Forelimb muscle (tissue), 1 donor: ENCODE measurements at regions not wholly inside any gene's neighbourhood (a gene's known extent, or its start where the extent isn't known, plus 50 kb on each side); places are given as distances from the start of the nearest gene placed in this dataset.

ENCODE experiments used
- DNase-seq: peaks from one replicate; pipeline ENCODE4 v3.0.0-alpha.2; 2013; ENCODE audit warnings: low read depth

DNA sequence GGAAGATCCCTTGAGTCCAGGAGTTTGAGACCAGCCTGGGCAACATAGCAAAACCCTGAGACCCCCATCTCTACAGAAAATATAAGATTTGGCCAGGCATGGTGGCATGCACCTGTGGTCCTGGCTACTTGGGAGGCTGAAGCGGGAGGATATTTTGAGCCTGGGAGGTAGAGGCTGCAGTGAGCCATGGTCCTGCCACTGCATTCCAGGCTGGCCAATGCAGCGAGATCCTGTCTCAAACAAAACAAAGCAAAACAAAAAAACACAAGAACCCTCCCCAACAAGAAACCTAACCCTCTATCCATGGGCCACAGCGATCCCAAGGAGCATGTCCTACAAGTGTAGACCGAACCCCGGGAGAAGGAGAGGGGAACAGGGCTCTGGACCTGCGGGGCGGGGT lies 133.3 kb downstream of the MGAT5B start:
- DNase-seq: no peak

GRCh38 chr17:77002103-77003045 lies 134.2 kb downstream of the MGAT5B start:
- DNase-seq: no peak

DNA sequence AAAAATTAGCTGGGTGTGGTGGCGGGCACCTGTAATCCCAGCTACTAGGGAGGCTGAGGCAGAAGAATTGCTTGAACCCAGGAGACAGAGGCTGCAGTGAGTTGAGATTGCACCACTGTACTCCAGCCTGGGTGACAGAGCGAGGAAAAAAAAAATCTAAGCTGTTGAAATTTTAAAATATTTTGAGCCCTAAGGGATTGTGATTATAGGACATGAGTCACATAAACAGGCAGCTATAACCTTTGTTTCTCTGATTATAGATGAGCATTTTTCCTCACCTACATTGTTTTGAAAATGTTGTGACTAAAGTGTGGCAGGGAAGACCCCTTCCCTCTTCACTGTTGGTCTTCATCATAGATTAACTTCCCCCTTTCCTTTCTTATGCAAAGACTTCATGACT lies 135.5 kb downstream of the MGAT5B start:
- no peak for DNase-seq

DNA sequence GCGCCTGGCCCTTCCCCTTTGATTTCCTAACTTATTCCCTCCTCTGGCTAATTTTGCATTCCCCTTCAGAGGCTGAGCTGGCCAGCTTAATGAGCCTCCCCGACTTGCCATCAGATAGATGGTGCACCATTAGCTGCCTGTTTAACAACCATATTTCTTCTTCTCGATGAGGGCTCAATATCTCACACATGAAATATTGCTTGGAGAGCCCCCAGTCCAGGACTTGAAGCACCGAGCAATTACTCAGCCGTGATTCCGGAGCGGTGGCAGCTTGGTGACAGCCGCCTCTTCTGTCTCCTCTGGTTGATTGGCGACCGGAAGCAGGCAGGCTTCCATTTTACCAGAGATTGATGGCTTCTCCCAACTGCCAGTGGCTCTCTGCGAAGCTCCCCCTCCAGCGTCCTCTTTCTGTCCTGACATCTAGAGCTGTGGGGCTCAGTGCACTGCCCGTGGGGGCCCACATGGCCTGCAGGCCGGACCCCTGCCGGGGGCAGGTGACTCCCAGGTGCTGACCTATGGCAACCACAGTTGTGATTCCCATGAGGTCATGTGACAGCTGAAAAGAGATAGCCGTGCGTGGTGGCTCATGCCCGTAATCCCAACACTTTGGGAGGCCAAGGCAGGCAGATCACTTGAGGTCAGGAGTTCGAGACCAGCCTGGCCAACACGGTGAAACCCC lies 133.7 kb upstream of the SEC14L1 start:
- DNase-seq: no peak

DNA sequence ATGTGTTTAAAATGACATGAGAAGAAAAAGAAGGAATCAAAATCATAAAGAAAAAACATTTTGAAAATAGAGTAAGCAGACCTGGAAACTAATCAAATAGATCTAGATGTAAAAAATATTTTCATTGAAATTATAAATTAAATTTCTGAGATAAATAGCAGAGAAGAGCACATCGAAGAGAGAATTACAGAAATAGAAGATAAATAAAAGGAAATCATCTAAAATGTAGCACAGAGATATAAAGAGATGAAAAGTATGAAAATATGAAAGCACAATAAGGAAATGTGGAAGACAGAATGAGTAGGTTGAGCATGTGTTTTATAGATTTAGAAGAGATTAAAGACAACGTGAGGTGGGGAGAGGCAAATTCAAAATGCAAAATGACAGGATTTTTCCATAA lies 130.9 kb upstream of the SEC14L1 start:
- no peak for DNase-seq

GRCh38 chr17:77010667-77011066 lies 130.1 kb upstream of the SEC14L1 start:
- DNase-seq: no peak

- no peak for DNase-seq
Observed at GRCh38 chr17:77011173-77012011, 129.4 kb upstream of the SEC14L1 start.

DNA sequence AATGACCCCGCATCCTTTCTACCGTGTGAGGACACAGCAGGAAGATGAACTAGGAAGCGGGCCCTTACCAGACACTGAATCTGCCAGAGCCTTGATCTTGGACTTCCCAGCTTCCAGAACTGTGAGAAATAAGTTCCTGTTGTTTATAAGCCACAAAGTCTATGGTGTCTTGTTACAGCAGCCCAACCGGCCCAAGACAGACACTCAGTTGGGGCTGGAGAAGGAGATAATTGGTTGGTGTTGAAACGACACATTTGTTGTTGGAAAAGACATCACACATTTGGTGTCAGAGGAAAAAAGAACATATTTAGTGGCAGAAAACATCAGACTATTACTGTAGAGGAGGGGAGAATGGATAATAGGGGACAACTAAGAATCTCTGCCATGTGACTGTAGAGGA lies 122.3 kb upstream of the SEC14L1 start:
- DNase-seq: no peak

GRCh38 chr17:77019893-77020379 lies 120.8 kb upstream of the SEC14L1 start:
- DNase-seq: no peak

DNA sequence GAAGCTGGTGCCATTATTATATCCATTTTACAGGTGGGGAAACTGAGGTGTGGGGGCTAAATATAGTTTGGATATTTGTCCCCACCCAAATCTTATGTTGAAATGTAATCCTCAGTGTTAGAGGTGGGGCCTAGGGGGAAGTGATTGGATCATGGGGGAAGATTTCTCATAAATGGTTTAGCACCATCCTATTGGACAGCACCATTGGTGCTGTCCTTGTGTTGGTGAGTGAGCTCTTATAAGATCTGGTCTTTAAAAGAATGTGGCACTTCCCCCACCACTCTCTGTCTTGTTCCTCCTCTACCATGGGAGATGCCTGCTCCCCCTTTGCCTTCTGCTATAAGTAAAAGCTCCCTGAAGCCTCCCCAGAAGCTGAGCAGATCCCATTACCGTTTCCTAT lies 119.8 kb upstream of the SEC14L1 start:
- DNase-seq: no peak

- no peak for DNase-seq
Observed at GRCh38 chr17:77022766-77023165, 118.0 kb upstream of the SEC14L1 start.

DNA sequence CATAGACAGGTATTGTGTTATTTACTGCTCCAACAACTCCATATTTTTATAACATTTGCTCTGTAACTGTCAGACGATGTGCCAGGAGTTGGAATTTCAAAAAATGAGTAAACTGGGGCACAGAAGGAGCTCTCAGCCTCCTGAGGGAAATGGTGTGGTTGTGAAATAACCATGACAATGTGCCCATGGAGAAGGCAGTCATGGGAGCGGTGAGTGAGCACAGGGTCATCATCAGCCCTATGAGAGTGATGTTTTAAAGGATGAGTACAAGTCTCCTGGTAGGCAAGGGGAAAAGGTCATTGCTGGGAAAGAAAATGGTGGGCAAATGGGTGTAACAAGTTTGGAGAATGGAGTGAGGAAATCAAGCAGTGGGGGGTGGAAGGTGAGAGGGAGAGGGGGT lies 115.0 kb upstream of the SEC14L1 start:
- DNase-seq: no peak

- no peak for DNase-seq
Observed at GRCh38 chr17:77027271-77027889, 113.4 kb upstream of the SEC14L1 start.

DNA sequence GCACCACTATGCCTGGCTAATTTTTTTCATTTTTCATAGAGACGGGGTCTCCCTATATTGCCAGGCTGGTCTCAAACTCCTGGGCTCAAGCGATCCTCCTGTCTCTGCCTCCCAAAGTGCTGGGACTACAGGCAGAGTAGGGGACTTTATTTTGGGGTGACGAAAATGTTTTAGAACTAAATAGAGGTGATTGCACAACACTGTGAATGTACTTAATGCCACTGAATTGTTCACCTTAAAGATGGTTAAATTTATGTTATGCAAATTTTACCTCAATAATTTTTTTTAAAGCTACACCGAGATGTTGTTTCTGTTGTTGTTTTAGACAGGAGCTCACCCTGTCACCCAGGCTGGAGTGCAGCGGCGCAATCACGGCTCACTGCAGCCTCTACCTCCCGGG lies 111.9 kb upstream of the SEC14L1 start:
- DNase-seq: no peak

DNA sequence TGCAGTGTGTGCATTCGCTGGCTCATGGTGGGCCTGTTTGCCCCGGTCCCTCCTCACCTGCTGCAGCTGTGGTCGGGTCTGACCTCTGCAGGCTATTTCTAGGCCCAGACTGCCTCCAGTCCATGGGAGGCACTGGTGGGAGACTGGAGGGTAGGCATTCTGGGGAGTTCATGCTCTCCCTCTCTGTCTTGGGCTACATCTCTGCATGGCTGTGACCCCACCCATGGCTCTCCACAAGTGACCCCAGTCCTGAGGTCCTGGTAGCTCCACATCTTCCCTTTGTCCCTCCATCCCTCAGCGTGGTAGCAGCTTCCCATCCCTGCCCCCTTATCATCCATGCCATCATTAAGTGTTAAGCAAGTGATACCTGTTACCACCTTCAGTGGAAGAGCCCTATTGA lies 107.8 kb upstream of the SEC14L1 start:
- no peak for DNase-seq

GRCh38 chr17:77033892-77034404 lies 106.8 kb upstream of the SEC14L1 start:
- DNase-seq: no peak

GRCh38 chr17:77034677-77035424 lies 105.9 kb upstream of the SEC14L1 start:
- DNase-seq: no peak

- DNase-seq: no peak
Observed at GRCh38 chr17:77035526-77035925, 105.2 kb upstream of the SEC14L1 start.

DNA sequence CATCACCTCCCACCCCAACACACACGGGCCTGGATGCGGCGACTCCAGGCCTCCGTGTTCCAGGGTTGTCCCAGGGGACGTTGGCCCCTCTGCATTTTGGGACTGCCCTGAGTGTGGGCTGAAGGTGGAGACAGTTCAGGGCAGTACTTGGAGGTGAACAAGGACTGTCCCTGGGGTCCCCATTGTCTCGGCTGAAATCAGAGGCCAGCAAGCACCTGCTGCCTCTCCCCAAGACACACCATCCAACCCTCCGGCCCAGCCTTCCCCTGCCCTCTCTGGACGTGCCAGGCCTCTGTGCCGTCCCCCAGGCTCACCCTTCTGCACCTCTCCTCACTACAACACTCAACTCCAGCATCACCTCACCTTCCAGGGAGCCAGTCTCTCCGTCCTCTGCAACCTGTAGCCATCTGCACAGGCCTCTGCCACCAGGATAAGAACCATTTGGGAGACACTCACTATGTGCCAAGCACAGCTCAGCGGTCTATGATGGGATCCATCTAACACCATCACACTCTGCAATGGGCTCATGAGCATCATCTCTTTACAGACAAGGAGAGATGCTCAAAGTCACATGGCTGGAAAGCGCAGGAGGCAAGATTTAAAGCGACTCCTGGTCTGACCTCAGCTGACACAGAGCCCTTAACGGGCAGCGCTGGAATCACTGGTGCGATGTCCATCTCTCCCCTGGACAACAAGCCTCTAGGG lies 104.5 kb upstream of the SEC14L1 start:
- no peak for DNase-seq

GRCh38 chr17:77036841-77037381 lies 103.9 kb upstream of the SEC14L1 start:
- no peak for DNase-seq
